IMR-90 (cell line): ENCODE measurements at regions not wholly inside any gene's neighbourhood (a gene's known extent, or its start where the extent isn't known, plus 50 kb on each side); places are given as distances from the start of the nearest gene placed in this dataset.

Source experiments
- ATAC-seq: fragments of 200-7000 bp; cut with Tn5 transposase; 2 replicates; pipeline ENCODE4 v1.9.1; 2020; ENCODE audit warnings: low read depth, mild to moderate bottlenecking, moderate library complexity
- BruUV-seq: library from RNA; stranded (reverse); fragments of 400-500 nt; replicated peaks from 2 replicates; lab custom pipeline; 2021; lab: Mats Ljungman, UMichigan
- CTCF ChIA-PET: fragments of 300-600 bp; formaldehyde crosslinking; extraction: SDS; loops from one replicate; lab custom pipeline; 2021; ENCODE audit warnings: antibody characterized with exemption; lab: Yijun Ruan, JAX
- POLR2A ChIA-PET: fragments of 300-600 bp; sonication (Branson Sonifier 250); formaldehyde crosslinking; loops from one replicate; lab custom pipeline; 2022; ENCODE audit warnings: antibody characterized with exemption; ENCODE audit not compliant: unreplicated experiment; lab: Charles Lee
- DNase-seq: peaks from one replicate; pipeline ENCODE4 v3.0.0; 2013
- H2AFZ ChIP-seq: replicated peaks from 2 replicates; pipeline ENCODE3; 2013; ENCODE audit warnings: low read length, mild to moderate bottlenecking; ENCODE audit not compliant: poor library complexity
- H2AK5ac ChIP-seq: 2 replicates; pipeline ENCODE4 v1.6.1; 2013; ENCODE audit warnings: low read depth, low read length, inconsistent platforms
- H2AK9ac ChIP-seq: replicated peaks from 2 replicates; pipeline ENCODE3; 2013; ENCODE audit warnings: mild to moderate bottlenecking, low read depth, low read length, moderate library complexity; ENCODE audit not compliant: poor library complexity
- H2BK120ac ChIP-seq: 2 replicates; pipeline ENCODE4 v1.6.1; 2013; ENCODE audit warnings: low read depth, low read length, inconsistent platforms
- H2BK15ac ChIP-seq: 3 replicates; pipeline ENCODE4 v1.6.1; 2013; ENCODE audit warnings: low read depth, low read length, inconsistent platforms
- H2BK20ac ChIP-seq: 2 replicates; pipeline ENCODE4 v1.6.1; 2013; ENCODE audit warnings: low read depth, mild to moderate bottlenecking, inconsistent platforms, low read length, moderate library complexity
- H2BK5ac ChIP-seq: 2 replicates; pipeline ENCODE4 v1.6.1; 2013; ENCODE audit warnings: mild to moderate bottlenecking, low read depth, low read length, inconsistent platforms; ENCODE audit not compliant: poor library complexity, severe bottlenecking
- H3K14ac ChIP-seq: replicated peaks from 2 replicates; pipeline ENCODE4 v1.6.1; 2013; ENCODE audit warnings: low read depth, low read length, inconsistent platforms
- H3K18ac ChIP-seq: 2 replicates; pipeline ENCODE4 v1.6.1; 2013; ENCODE audit warnings: low read depth, low read length, control low read depth
- H3K23ac ChIP-seq: 2 replicates; pipeline ENCODE4 v1.6.1; 2013; ENCODE audit warnings: low read depth, low read length, inconsistent platforms
- H3K27ac ChIP-seq: 2 replicates; pipeline ENCODE4 v1.5.1; 2013; ENCODE audit warnings: mild to moderate bottlenecking, control low read depth, low read length; ENCODE audit not compliant: insufficient read depth
- H3K27me3 ChIP-seq: 2 replicates; pipeline ENCODE4 v1.6.1; 2013; ENCODE audit warnings: low read length; ENCODE audit not compliant: control insufficient read depth, insufficient read depth
- H3K36me3 ChIP-seq: 2 replicates; pipeline ENCODE4 v1.6.1; 2013; ENCODE audit warnings: low read length, mixed read lengths; ENCODE audit not compliant: control insufficient read depth, insufficient read depth
- H3K4ac ChIP-seq: 2 replicates; pipeline ENCODE4 v1.6.1; 2013; ENCODE audit warnings: low read depth, low read length, inconsistent platforms
- H3K4me1 ChIP-seq: 2 replicates; pipeline ENCODE4 v1.6.1; 2013; ENCODE audit warnings: low read length, mixed read lengths; ENCODE audit not compliant: control insufficient read depth, insufficient read depth
- H3K4me2 ChIP-seq: 2 replicates; pipeline ENCODE4 v1.6.1; 2013; ENCODE audit warnings: low read depth, mild to moderate bottlenecking, control low read depth, low read length, moderate library complexity
- H3K4me3 ChIP-seq: 2 replicates; pipeline ENCODE4 v1.5.1; 2013; ENCODE audit warnings: low read depth, mild to moderate bottlenecking, control low read depth, low read length, moderate library complexity; ENCODE audit not compliant: insufficient read depth
- H3K56ac ChIP-seq: 2 replicates; pipeline ENCODE4 v1.6.1; 2013; ENCODE audit warnings: low read length, inconsistent platforms; ENCODE audit not compliant: insufficient read depth; ENCODE audit errors: extremely low read depth
- H3K79me1 ChIP-seq, 2 experiments: 2 replicates each; pipeline ENCODE4 v1.6.1; 2013; ENCODE audit warnings: low read length in 2 of 2, inconsistent platforms in 1 of 2, low read depth in 1 of 2
- H3K9ac ChIP-seq: 2 replicates; pipeline ENCODE4 v1.6.1; 2013; ENCODE audit warnings: low read depth, low read length, control low read depth
- H3K9me1 ChIP-seq: 2 replicates; pipeline ENCODE4 v1.6.1; 2013; ENCODE audit warnings: low read length, inconsistent platforms; ENCODE audit not compliant: insufficient read depth
- H3K9me3 ChIP-seq: 2 replicates; pipeline ENCODE4 v1.6.1; 2013; ENCODE audit warnings: low read length; ENCODE audit not compliant: control insufficient read depth, insufficient read depth
- H4K20me1 ChIP-seq: 2 replicates; pipeline ENCODE4 v1.6.1; 2013; ENCODE audit warnings: low read length, inconsistent platforms; ENCODE audit not compliant: insufficient read depth
- H4K5ac ChIP-seq: 2 replicates; pipeline ENCODE4 v1.6.1; 2013; ENCODE audit warnings: mild to moderate bottlenecking, low read depth, low read length, control low read depth
- H4K8ac ChIP-seq, 2 experiments: 2 replicates each; pipeline ENCODE4 v1.6.1; 2013; ENCODE audit warnings: low read depth in 2 of 2, low read length in 2 of 2, control low read depth in 1 of 2, inconsistent platforms in 1 of 2
- H4K91ac ChIP-seq: 2 replicates; pipeline ENCODE4 v1.6.1; 2013; ENCODE audit warnings: low read depth, low read length, inconsistent platforms; ENCODE audit not compliant: insufficient read depth
- BHLHE40 ChIP-seq: fragments of 150-350 bp; IDR thresholded peaks from 2 replicates; pipeline ENCODE4 v1.6.1; 2016; ENCODE audit warnings: mild to moderate bottlenecking, low read depth, low read length
- CEBPB ChIP-seq: IDR thresholded peaks from 2 replicates; pipeline ENCODE4 v1.6.1; 2012; ENCODE audit warnings: low read depth, low read length, improper control_type of control experiment
- FOS ChIP-seq: fragments of 150-350 bp; IDR thresholded peaks from 2 replicates; pipeline ENCODE4 v1.6.1; 2016; ENCODE audit warnings: low read depth, low read length
- RAD21 ChIP-seq: IDR thresholded peaks from 2 replicates; pipeline ENCODE4 v1.6.1; 2012; ENCODE audit warnings: low read length, improper control_type of control experiment
- RCOR1 ChIP-seq: IDR thresholded peaks from 2 replicates; pipeline ENCODE4 v1.6.1; 2012; ENCODE audit warnings: mild to moderate bottlenecking, low read length, improper control_type of control experiment; ENCODE audit not compliant: insufficient replicate concordance
- SMC3 ChIP-seq: fragments of 150-350 bp; IDR thresholded peaks from 2 replicates; pipeline ENCODE4 v1.6.1; 2016; ENCODE audit warnings: low read depth, mild to moderate bottlenecking, antibody characterized with exemption, low read length, moderate library complexity
- WGBS, 2 experiments: methylation state at CpG; one replicate each; pipeline versions ENCODE4 v1.1.5 to v1.1.7; 2013; ENCODE audit warnings: missing lambda C conversion rate in 2 of 2; ENCODE audit not compliant: insufficient read length in 1 of 2; ENCODE audit errors: extremely low coverage in 2 of 2; 5-methylcytosine and 5-hydroxymethylcytosine counted together
- dilution Hi-C: fragments of 300-500 bp; cut with HindIII; formaldehyde crosslinking; loops from one replicate; pipeline ENCODE4 v1.14.3; 2018; ENCODE audit warnings: low sequenced_read_pairs; ENCODE audit not compliant: unreplicated experiment
- in situ Hi-C: fragments of 300-500 bp; cut with MboI; formaldehyde crosslinking; loops from 3 replicates; pipeline ENCODE4 v1.14.3; 2019; ENCODE audit warnings: low sequenced_read_pairs, inconsistent platforms, mixed read lengths
- intact Hi-C: fragments of 100-400 bp; cut with micrococcal nuclease; formaldehyde crosslinking; loops from 2 replicates; pipeline ENCODE4 v1.10.0; 2022
- TF ChIP-seq, protein P1 (sequence below): fragments of 150-350 bp; IDR thresholded peaks from 2 replicates; pipeline ENCODE4 v1.6.1; 2017; ENCODE audit warnings: mild to moderate bottlenecking, antibody characterized with exemption, low read length, low read depth
- TF ChIP-seq, protein P2 (sequence below): conservative IDR thresholded peaks from 2 replicates; pipeline ENCODE4 v1.5.1; 2012; ENCODE audit warnings: mild to moderate bottlenecking, low read depth, low read length, improper control_type of control experiment

DNA sequence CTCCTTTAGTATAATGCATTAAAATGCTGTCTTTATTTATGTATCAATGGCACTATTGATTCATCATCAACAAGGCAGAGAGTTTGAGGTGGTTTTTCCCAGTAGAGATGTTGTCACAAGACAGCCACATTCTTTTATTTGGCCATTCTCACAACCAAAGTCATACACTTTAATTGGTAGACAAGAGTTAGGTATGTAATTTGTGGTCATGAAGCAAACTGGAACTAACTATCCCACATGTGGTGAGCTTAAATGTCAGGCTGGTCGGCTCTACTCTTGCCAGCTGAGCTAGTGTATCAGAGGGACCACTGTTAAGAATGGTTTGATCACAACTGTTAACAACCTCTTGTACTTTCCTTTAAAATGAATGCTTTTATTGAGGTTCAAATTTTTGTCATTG is 714.6 kb downstream of the CD109 start:
- dilution Hi-C loops (no loop called here), intact Hi-C loops (no loop called here), in situ Hi-C loops (loop anchor here (10.0 kb wide), 1 partner anchor 794 kb away; the partner anchor contains the start of gene COL12A1)
- Histone ChIP-seq H3K56ac (no peak overlapping the region), H3K4me2 (peak overlapping the region; percentile 29; the same call in 1 of the 2 replicates), H4K91ac (no peak overlapping the region), H3K4me3 (no peak overlapping the region), H3K27ac (no peak overlapping the region), H2BK5ac (peak overlapping the region; percentile 47), H3K4ac (peak overlapping the region; percentile 34; the same call in 1 of the 2 replicates), H3K18ac (peak overlapping the region; percentile 90; the same call in 1 of the 2 replicates), H4K8ac (peak overlapping the region in 1 of 2 experiments; percentile 13; a peak in 1 of 4 replicates), H3K36me3 (no peaks in the 10 kb centered on the region), H3K79me1 (no peaks in the 10 kb centered on the region), H4K20me1 (no peaks in the 10 kb centered on the region), H3K9me1 (no peaks in the 10 kb centered on the region; the same call in 1 of the 2 replicates), H3K4me1 (peaks cover 2% of the 10 kb centered on the region), H2BK120ac (peak overlapping the region; percentile 76), H3K14ac (peak overlapping the region; percentile 76), H2AK5ac (peak overlapping the region; percentile 79), H3K9me3 (no peaks in the 10 kb centered on the region), H2BK20ac (peak overlapping the region; percentile 37; the same call in 1 of the 2 replicates), H3K9ac (no peak overlapping the region), H4K5ac (peak overlapping the region; percentile 9; the same call in 1 of the 2 replicates), H3K27me3 (no peaks in the 10 kb centered on the region), H2AK9ac (no peak overlapping the region), H2BK15ac (peak overlapping the region; percentile 88; the same call in 2 of the 3 replicates), H2AFZ (peak overlapping the region; percentile 51), H3K23ac (peak overlapping the region; percentile 48; the same call in 1 of the 2 replicates)
- CTCF ChIA-PET: no interaction called here
- no TSS peak for BruUV-seq
- ATAC-seq (no peak), DNase-seq (peak; percentile 40)
- no peak for TF ChIP-seq CEBPB
- no peak for TF ChIP-seq RCOR1
- no peak for TF ChIP-seq FOS
- TF ChIP-seq, protein P1, sequence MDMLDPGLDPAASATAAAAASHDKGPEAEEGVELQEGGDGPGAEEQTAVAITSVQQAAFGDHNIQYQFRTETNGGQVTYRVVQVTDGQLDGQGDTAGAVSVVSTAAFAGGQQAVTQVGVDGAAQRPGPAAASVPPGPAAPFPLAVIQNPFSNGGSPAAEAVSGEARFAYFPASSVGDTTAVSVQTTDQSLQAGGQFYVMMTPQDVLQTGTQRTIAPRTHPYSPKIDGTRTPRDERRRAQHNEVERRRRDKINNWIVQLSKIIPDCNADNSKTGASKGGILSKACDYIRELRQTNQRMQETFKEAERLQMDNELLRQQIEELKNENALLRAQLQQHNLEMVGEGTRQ: no peak
- no peak for TF ChIP-seq RAD21
- TF ChIP-seq BHLHE40: no peak
- TF ChIP-seq, protein P2, sequence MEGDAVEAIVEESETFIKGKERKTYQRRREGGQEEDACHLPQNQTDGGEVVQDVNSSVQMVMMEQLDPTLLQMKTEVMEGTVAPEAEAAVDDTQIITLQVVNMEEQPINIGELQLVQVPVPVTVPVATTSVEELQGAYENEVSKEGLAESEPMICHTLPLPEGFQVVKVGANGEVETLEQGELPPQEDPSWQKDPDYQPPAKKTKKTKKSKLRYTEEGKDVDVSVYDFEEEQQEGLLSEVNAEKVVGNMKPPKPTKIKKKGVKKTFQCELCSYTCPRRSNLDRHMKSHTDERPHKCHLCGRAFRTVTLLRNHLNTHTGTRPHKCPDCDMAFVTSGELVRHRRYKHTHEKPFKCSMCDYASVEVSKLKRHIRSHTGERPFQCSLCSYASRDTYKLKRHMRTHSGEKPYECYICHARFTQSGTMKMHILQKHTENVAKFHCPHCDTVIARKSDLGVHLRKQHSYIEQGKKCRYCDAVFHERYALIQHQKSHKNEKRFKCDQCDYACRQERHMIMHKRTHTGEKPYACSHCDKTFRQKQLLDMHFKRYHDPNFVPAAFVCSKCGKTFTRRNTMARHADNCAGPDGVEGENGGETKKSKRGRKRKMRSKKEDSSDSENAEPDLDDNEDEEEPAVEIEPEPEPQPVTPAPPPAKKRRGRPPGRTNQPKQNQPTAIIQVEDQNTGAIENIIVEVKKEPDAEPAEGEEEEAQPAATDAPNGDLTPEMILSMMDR: no peak
- TF ChIP-seq SMC3: no peak
- POLR2A ChIA-PET: no interaction called here
- no CpG with 5 or more reads among the region's 1 CpG for WGBS, 2 experiments
